IPS-20b (cell line): ENCODE measurements at regions not wholly inside any gene's neighbourhood (a gene's known extent, or its start where the extent isn't known, plus 50 kb on each side); places are given as distances from the start of the nearest gene placed in this dataset.
A peak's percentile ranks its signal among the peaks of the same experiment; 100 is the strongest.

Experiments used
- H3K27ac ChIP-seq: one replicate; pipeline ENCODE4 v1.5.1; 2013; ENCODE audit warnings: low read length
- H3K27me3 ChIP-seq: 2 replicates; pipeline ENCODE4 v1.6.1; 2013; ENCODE audit warnings: mild to moderate bottlenecking, low read length, inconsistent platforms; ENCODE audit not compliant: insufficient read depth
- H3K36me3 ChIP-seq: 2 replicates; pipeline ENCODE4 v1.6.1; 2013; ENCODE audit warnings: low read depth, mild to moderate bottlenecking, inconsistent platforms, low read length, moderate library complexity; ENCODE audit not compliant: insufficient read depth
- H3K4me1 ChIP-seq: 2 replicates; pipeline ENCODE4 v1.6.1; 2013; ENCODE audit warnings: mild to moderate bottlenecking, control low read depth, inconsistent platforms, low read length, moderate library complexity; ENCODE audit not compliant: insufficient read depth
- H3K4me3 ChIP-seq: 2 replicates; pipeline ENCODE4 v1.5.1; 2013; ENCODE audit warnings: mild to moderate bottlenecking, low read length, inconsistent platforms
- H3K9ac ChIP-seq: 2 replicates; pipeline ENCODE4 v1.6.1; 2013; ENCODE audit warnings: low read depth, mild to moderate bottlenecking, inconsistent platforms, low read length, moderate library complexity
- H3K9me3 ChIP-seq: 2 replicates; pipeline ENCODE4 v1.6.1; 2013; ENCODE audit warnings: mild to moderate bottlenecking, low read depth, low read length, inconsistent platforms; ENCODE audit not compliant: insufficient read depth

DNA sequence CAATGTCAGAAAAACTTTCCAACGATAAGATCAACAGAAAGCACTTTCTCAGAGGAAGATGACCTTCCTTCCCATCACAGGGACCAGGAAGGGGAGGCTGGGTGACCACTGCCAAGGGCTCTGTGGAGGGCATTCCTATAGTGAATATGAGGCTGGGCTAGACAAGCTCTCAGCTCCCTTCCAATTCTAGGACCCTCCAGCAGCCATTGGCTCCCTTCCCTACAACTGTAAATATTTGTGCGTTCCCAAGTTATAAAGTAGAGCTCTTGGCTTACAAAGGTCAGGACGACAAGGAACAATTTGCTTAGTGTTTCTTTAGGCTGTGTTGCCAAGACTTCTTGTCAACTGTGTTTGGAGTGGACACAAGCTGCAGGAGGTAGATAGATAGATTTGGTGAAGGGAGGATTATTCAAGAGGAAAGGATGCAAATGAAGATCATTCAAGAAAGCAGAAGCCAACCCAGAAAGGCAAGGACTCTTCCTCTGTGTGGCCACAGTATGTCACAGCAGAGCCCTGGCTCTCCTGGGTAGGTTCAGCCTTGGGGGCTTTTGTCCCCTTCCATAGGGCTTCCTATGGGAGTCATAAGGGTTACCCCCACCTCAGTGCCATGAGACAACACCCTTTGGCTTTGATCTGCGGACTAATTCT lies 223.6 kb upstream of the TLE3 start:
- Histone ChIP-seq H3K27ac (no peak overlapping the region), H3K9ac (no peak overlapping the region), H3K27me3 (no peaks in the 10 kb centered on the region; the same call in 1 of the 2 replicates)

DNA sequence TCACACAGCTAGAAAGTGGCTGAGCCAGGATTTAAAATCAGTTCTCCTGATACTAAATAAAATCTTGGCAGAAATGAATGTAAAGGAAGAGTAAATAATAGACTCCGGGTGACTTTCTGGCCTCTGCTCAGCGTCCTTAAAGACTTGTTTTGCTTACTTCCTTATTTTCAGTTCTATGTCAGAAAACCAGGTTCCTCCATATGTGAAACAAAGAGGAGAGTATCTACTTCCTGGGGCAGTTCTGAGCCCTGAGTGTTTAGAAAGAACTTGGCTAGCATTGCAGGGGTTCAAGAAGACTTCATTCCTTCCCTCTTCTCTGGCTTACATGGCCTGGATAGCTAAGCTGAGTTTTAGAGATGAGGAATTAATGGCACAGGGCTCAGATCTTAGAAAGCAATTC lies 222.8 kb upstream of the TLE3 start:
- H3K27ac ChIP-seq: no peak overlapping the region
- H3K4me1 ChIP-seq: peaks cover under 1% of the 10 kb centered on the region; the same call in 1 of the 2 replicates
- H3K9ac ChIP-seq: no peak overlapping the region
- no peaks in the 10 kb centered on the region for H3K9me3 ChIP-seq
- H3K4me3 ChIP-seq: no peak overlapping the region
- no peaks in the 10 kb centered on the region; the same call in 1 of the 2 replicates for H3K27me3 ChIP-seq
- no peaks in the 10 kb centered on the region for H3K36me3 ChIP-seq

More for the DNA sequence above, 223.6 kb upstream of the TLE3 start:
- H3K9me3 ChIP-seq: no peaks in the 10 kb centered on the region
- H3K36me3 ChIP-seq: no peaks in the 10 kb centered on the region
- H3K4me1 ChIP-seq: no peaks in the 10 kb centered on the region
- H3K4me3 ChIP-seq: no peak overlapping the region

DNA sequence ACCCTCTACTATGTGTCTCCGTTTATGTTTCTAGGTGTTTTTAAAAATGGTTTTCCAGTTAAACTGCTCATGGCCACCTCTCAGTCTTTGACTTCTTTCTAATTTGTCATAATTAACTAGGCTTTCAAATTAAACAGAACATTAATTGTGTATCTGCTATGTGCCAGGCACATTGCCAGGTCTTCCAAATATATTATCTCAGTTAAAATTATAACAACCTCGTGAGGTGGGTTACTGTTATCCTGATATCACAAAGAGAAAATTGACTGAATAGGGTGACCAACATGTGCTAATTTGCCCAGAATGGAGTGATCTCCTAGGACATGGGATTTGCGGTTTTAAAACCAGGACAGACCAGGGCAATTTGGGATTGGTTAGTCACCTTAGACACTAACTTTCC lies 222.4 kb upstream of the TLE3 start:
- no peak overlapping the region for H3K4me3 ChIP-seq
- no peak overlapping the region for H3K27ac ChIP-seq
- H3K9ac ChIP-seq: no peak overlapping the region
- H3K27me3 ChIP-seq: no peaks in the 10 kb centered on the region; the same call in 1 of the 2 replicates
- no peaks in the 10 kb centered on the region for H3K9me3 ChIP-seq
- peaks cover 4% of the 10 kb centered on the region; the same call in 1 of the 2 replicates for H3K4me1 ChIP-seq
- H3K36me3 ChIP-seq: no peaks in the 10 kb centered on the region

DNA sequence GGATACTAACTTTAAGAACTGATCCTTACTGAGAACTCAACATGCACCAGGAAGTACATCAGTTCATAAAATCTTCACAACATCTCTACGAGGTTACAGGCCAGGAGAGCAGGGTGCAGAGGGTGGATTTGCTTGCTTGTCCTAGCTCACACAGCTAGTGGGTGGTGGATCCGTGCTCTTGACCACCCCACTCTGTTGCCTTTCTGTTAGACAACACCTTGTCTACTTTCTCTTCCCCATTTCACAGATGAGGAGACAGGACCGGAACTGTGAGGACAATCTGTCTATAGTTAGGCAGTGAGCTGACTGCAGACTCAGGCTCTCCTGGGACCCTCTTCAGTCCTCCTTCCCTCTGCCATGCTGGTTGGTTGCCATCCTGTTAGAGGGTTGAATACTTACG lies 221.7 kb upstream of the TLE3 start:
- H3K27me3 ChIP-seq: no peaks in the 10 kb centered on the region; the same call in 1 of the 2 replicates
- no peaks in the 10 kb centered on the region for H3K9me3 ChIP-seq
- no peak overlapping the region for H3K9ac ChIP-seq
- no peak overlapping the region for H3K4me3 ChIP-seq
- no peaks in the 10 kb centered on the region for H3K36me3 ChIP-seq
- H3K4me1 ChIP-seq: peaks cover 8% of the 10 kb centered on the region; the same call in 1 of the 2 replicates
- no peak overlapping the region for H3K27ac ChIP-seq

DNA sequence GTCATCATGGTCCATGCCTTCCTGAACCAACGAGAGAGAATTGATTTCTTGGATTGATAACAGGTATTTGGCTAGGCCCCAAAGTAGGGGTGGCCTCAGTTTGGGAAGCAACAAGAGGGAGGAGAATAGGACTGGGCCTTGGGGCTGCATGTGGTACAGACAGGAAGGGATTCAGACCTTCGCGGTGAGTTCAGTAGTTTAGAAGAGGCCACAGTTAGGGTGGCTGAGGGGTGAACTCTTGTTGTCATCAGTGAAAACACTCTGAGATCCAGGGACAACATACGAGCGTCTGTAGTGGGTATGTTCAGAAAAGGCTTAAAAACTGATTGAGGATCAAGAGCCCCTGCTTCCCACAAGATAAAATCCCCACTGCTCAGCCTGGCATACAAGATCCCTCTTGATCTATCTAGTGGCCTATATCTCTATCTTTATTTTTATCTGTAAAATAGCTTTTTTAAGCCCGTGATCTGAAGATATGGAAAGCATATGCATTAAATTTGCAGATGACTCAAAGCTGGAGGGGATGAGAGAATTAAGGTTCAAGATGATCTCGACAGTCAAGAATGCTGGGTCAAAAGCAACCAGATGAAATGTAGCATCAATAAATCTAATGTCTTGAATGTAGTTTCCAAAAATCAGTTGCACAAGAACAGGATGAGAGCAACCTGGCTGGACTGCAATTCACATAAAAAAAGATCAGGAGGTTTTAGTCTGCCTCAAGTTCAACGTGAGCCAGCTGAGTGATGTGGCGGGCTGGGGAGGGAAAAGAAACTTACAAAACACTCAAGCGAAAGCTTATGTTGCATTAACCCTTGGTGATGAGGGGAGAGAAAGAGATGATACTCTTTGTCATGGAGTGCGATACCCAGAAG lies 221.1 kb upstream of the TLE3 start:
- H3K9ac ChIP-seq: no peak overlapping the region
- H3K36me3 ChIP-seq: no peaks in the 10 kb centered on the region
- no peak overlapping the region for H3K4me3 ChIP-seq
- no peak overlapping the region for H3K27ac ChIP-seq
- peaks cover 12% of the 10 kb centered on the region; the same call in 1 of the 2 replicates for H3K4me1 ChIP-seq
- H3K27me3 ChIP-seq: no peaks in the 10 kb centered on the region; the same call in 1 of the 2 replicates
- H3K9me3 ChIP-seq: no peaks in the 10 kb centered on the region

DNA sequence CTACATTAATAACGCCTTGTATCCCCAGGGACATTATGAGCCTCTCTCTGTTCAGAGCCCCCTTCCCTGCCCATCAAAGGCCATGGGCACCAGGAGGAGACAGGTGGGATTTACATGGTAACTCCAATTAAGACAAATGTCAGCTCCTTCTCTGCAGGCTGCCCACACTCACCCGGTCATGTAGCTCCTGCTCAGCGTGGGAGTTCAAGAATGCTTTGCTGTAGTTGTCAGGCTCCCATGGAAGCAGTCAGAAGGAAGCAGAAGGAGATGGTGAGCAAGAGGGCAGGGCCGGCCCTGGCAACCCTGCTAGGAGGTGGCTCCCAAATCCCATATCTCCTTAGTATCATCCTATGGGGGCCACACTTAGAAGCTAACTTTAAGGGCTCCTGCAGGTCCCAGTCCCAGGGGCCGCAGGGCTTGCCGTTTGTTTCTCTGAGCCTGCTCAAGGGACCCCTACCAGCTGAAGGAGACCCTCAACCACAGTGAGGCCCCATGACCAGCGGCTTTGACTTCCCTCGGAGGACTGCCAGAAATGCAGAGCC lies 218.4 kb upstream of the TLE3 start:
- Histone ChIP-seq H3K4me3 (no peak overlapping the region), H3K36me3 (no peaks in the 10 kb centered on the region), H3K27ac (no peak overlapping the region), H3K9ac (no peak overlapping the region), H3K27me3 (peaks cover 7% of the 10 kb centered on the region; the same call in 1 of the 2 replicates), H3K4me1 (peaks cover 16% of the 10 kb centered on the region; the same call in 1 of the 2 replicates), H3K9me3 (no peaks in the 10 kb centered on the region)

DNA sequence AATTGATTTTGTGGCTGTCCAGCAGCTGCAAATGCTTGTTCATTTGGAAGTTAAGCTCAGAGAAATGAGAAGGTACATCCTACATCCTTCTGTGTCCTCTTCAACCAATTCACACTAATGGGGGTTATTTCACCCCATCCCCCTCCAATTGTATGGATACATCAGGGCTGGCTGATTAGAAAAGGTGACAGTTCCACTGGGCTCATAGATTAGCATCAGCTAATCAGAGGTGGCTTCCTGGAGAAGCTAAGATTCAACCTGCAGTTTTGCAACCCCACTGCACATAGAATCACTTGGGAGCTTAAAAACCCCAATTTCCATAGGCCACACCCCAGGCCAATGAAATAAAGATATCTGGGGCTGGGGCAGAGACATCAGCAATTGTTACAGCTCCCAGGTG lies 217.7 kb upstream of the TLE3 start:
- H3K9ac ChIP-seq: no peak overlapping the region
- H3K36me3 ChIP-seq: no peaks in the 10 kb centered on the region
- H3K4me1 ChIP-seq: peaks cover 20% of the 10 kb centered on the region; the same call in 1 of the 2 replicates
- no peak overlapping the region for H3K27ac ChIP-seq
- no peak overlapping the region; the same call in 1 of the 2 replicates for H3K4me3 ChIP-seq
- peaks cover 7% of the 10 kb centered on the region; the same call in 1 of the 2 replicates for H3K27me3 ChIP-seq
- no peaks in the 10 kb centered on the region for H3K9me3 ChIP-seq

DNA sequence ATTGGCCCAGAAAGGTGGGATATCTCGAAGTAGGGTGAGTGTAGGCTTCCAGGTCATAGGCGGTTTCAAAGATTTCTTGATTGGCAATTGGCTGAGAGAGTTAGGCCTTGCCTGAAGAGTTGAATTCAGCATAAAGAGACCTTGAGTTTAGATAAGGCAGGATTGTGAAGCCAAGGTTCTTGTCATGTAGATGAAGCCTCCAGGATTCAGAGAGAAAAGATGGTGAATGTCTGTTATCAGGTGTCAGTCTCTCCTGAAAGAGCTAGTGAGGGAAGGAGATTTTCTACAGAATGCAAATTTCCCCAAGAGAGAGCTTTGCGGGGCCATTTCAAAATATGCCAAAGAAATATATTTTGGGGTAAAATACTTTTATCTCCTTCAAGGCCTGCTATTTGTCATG lies 217.0 kb upstream of the TLE3 start:
- H3K27ac ChIP-seq: no peak overlapping the region
- no peaks in the 10 kb centered on the region for H3K36me3 ChIP-seq
- H3K4me1 ChIP-seq: peaks cover 25% of the 10 kb centered on the region; the same call in 1 of the 2 replicates
- no peak overlapping the region for H3K9ac ChIP-seq
- H3K27me3 ChIP-seq: peaks cover 7% of the 10 kb centered on the region; the same call in 1 of the 2 replicates
- H3K9me3 ChIP-seq: no peaks in the 10 kb centered on the region
- H3K4me3 ChIP-seq: peak overlapping the region; percentile 0; the same call in 1 of the 2 replicates

DNA sequence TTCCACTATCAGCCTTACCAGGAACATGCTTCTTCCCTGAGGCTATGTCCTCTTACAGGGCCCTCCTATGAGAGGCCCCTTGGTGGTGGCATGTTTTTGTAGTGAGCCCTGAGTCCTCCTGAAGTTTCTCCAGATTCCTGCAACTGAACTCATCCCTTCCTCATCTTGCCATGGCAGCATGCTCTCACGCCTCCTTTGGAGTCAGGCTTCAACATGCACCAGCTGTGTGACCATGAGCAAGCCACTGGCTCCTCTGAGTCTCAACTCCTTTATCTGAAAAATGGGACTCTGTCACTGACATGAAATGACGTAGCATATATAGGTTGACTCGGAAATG lies 216.3 kb upstream of the TLE3 start:
- Histone ChIP-seq H3K9ac (no peak overlapping the region), H3K27me3 (peaks cover 7% of the 10 kb centered on the region; the same call in 1 of the 2 replicates), H3K4me1 (peaks cover 30% of the 10 kb centered on the region), H3K4me3 (no peak overlapping the region), H3K9me3 (no peaks in the 10 kb centered on the region), H3K27ac (no peak overlapping the region), H3K36me3 (no peaks in the 10 kb centered on the region)

DNA sequence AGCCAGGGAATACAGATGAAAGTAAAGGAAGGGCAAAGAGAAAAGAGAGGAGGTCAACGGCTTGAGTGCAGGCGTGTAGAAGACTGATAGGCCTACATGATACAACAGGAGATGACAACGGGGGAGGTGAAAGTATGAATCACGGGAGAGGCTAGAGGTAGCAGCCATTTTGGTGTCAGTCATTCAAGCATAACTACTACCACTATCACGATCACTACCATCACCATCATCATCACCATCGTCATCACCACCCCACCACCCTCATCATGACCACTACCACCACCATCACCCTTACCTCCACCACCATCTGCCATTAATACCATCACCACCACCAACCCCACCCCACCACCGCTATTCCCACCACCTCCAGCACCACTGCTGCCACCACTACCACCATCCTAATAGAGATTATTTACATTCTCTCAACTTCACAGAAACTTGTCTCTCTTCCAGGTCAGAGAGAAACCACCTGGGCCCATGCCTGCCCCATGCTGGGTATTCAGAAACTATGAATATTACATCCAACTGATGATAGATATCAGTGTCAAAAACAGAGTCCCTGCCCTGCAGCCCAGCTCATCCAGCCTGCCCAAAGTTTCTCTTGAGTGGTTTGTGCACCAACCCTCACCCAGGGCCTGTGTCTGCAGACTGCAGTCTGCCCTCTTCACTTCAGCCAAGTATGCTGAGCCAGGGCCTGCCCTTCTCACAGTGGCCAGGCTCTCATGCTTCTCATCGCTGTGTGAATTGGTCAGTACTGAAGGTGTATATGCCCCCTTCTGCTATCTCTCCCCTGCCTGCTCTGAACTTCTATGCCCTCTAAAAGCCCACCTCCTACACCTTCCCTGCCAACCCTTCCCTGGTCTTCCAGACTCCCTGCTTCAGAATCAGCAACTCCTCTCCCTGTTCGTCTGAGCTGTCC lies 215.6 kb upstream of the TLE3 start:
- peaks cover 14% of the 10 kb centered on the region; the same call in 1 of the 2 replicates for H3K27me3 ChIP-seq
- H3K36me3 ChIP-seq: no peaks in the 10 kb centered on the region
- H3K9ac ChIP-seq: no peak overlapping the region
- H3K4me3 ChIP-seq: no peak overlapping the region
- H3K9me3 ChIP-seq: no peaks in the 10 kb centered on the region
- H3K4me1 ChIP-seq: peaks cover 30% of the 10 kb centered on the region
- H3K27ac ChIP-seq: no peak overlapping the region

DNA sequence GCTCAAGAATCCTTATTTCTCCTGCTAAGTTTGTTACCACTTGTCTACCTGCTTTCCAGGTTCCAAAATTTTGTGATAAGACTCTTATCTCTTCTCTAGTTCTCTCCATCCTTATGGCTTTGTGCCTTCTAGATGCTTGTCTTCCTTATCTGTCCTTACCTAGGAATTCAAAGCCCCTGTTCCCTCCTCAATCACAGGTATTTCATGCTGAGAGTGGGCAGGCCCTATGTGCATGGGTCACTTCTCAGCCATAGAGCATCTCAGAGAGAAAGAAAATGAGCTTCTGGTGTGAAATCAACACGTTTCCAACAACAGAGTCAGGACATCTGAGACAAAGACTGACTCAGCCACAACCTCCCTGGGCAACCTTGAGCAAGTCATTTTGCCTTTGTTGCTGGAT lies 214.1 kb upstream of the TLE3 start:
- no peak overlapping the region for H3K4me3 ChIP-seq
- no peaks in the 10 kb centered on the region for H3K36me3 ChIP-seq
- peaks cover 30% of the 10 kb centered on the region for H3K4me1 ChIP-seq
- no peaks in the 10 kb centered on the region for H3K9me3 ChIP-seq
- peaks cover 16% of the 10 kb centered on the region; the same call in 1 of the 2 replicates for H3K27me3 ChIP-seq
- no peak overlapping the region for H3K9ac ChIP-seq
- H3K27ac ChIP-seq: no peak overlapping the region
